CD4-positive, alpha-beta T cell treated with Interleukin-17A for 4 hours (primary cell): ENCODE measurements at regions not wholly inside any gene's neighbourhood (a gene's known extent, or its start where the extent isn't known, plus 50 kb on each side); places are given as distances from the start of the nearest gene placed in this dataset.

ENCODE experiments used
- DNase-seq: peaks from one replicate; pipeline ENCODE4 v3.0.0-alpha.2; 2020; ENCODE audit warnings: mixed read lengths

- no peak for DNase-seq
Observed at GRCh38 chr14:30077946-30078345, 150.3 kb upstream of the PRKD1 start.

GRCh38 chr14:30078811-30079402 is 151.3 kb upstream of the PRKD1 start:
- DNase-seq: no peak

GRCh38 chr14:30082486-30082885 is 154.8 kb upstream of the PRKD1 start:
- DNase-seq: no peak

GRCh38 chr14:30084811-30085210 is 157.2 kb upstream of the PRKD1 start:
- no peak for DNase-seq

- DNase-seq: no peak
Observed at GRCh38 chr14:30085943-30086342, 158.3 kb upstream of the PRKD1 start.

- no peak for DNase-seq
Observed at GRCh38 chr14:30088620-30089019, 161.0 kb upstream of the PRKD1 start.

DNA sequence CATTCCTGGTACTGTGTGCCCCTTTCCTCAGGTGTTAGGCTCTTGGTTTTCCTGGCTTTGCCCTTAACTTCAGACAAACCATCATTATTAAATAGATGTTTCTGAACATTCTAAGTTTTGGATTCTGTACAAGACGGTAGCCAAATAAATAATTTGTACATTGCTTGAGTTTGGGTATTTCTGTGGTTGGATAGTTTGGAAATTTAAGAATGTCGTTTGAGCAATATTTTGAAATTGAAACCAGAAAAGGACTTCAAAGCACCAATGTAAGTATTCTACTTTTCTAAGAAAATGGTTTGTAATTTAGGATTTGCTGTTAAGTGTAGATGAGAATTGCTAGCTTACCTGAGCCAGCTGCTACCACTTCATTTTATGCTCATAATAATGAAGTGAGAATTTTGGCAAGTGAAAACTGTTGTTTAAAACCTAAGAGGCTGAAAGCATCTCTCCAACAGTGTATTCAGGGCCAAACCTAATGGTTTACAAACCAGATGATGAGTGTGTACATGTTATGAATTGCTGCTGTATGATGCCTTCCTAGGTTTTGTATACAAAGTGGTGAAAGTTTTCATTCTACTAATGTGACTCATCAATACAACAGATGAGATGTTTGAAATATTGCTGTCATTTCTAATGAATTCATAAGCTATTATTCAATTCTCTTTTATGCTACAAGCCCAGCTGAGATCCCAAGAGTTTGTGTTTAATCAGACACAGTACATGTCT is 181.5 kb upstream of the PRKD1 start:
- DNase-seq: no peak

GRCh38 chr14:30114051-30114450 is 186.4 kb upstream of the PRKD1 start:
- DNase-seq: no peak

DNA sequence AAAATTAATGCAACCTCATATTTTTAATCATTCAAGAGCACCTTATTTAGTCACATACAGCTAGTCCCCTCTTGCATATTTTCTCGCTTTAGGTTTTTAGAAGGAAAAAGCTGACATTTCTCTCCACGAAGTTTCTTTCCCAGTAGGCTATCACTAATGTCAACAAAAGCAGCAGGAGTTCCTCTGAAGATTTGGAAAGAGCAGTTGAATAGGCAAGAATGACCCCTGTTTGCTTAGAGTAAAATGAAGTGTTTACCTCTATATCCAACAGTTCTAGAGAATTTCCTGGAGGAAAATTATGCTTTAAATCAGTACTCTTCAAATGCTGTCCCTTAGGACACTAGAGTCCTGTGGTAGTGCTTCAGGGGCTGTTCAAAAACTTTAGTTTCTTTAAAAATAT is 188.1 kb upstream of the PRKD1 start:
- DNase-seq: no peak

- no peak for DNase-seq
Observed at GRCh38 chr14:30118992-30119640, 191.5 kb upstream of the PRKD1 start.

GRCh38 chr14:30125322-30125979 is 197.8 kb upstream of the PRKD1 start:
- DNase-seq: no peak

- no peak for DNase-seq
Observed at GRCh38 chr14:30129807-30130206, 202.2 kb upstream of the PRKD1 start.

DNA sequence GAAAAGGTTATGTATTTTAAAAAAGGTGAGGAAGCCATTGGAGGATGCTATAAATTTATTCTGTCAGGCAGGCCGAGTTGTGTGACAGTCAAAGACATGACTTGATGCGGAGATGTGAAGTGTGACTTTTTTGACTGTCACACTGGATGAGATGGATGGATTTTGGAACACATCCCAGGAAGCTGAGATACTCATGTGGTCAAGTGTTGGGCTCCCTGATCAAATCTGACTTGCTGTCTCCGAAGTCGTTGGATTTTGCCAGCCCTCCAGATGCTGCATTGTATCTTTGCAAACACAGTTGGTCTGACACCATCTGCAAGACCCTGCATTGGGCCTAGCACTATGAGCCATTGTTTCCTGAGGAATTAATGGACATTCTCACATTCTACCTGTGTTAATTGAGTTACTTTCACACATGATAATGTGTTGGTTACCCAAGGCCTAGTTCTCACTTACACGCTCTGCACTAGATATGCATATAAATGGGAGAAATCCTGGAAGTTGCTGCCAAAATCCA is 204.0 kb upstream of the PRKD1 start:
- DNase-seq: no peak

DNA sequence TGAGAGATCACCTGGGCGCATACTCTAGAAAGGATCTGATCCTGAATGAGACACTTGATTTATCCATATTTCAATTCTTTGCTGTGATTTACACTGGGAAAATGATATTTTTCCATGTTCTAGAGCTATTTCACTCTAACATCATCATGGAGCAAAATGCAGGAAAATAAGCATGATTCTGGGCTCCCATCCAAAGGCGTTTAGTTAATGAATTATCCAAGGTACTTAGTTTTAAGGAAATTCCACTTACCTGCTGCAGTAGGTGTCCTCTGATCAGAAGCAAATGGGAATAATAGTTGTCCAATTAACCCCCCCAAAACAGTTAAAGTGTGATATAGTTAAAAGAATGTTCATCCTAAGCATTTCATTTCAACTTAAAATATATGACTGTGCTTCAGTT is 204.5 kb upstream of the PRKD1 start:
- no peak for DNase-seq

GRCh38 chr14:30134936-30135335 is 207.3 kb upstream of the PRKD1 start:
- no peak for DNase-seq

DNA sequence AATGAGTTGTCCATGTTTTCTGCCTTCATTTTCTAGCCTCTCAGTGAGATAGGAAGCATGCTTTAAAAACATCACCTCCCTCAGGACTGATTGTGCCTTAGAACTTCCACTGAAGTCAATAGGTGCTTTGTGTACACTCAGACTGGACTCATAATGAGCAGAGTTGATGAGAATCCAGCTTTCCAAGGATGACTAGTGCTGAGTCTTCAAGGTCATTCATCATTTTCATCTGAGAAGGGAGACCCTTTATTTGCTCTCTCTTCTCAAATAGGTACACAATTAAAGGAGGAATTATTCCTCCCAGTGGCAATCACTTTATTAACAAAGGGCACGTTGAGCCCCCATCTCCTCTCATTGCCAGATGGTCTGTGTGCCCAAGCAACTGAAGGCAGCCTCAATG is 210.9 kb upstream of the PRKD1 start:
- no peak for DNase-seq

- no peak for DNase-seq
Observed at GRCh38 chr14:30142216-30142615, 214.6 kb upstream of the PRKD1 start.

GRCh38 chr14:30143627-30144026 is 216.0 kb upstream of the PRKD1 start:
- DNase-seq: no peak

DNA sequence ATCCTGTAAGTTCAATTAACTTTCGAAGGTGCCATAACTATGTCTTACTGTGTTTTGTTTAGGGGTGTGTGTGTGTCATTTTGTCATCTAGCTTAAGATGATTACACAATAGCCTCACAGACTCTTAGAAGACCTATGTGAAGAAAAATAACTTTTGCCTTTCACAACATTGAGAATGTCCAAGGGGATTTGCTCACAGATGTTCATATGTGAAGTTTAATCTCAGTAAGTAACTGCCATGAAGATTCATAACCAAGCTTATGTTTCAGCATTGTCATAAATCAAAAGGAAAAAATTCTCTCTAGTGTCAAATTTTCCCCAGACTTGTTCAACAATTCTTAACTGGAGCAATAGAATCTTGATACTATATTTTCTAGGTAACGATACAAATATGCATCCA is 226.1 kb upstream of the PRKD1 start:
- no peak for DNase-seq

- DNase-seq: no peak
Observed at GRCh38 chr14:30156571-30156970, 228.9 kb upstream of the PRKD1 start.

DNA sequence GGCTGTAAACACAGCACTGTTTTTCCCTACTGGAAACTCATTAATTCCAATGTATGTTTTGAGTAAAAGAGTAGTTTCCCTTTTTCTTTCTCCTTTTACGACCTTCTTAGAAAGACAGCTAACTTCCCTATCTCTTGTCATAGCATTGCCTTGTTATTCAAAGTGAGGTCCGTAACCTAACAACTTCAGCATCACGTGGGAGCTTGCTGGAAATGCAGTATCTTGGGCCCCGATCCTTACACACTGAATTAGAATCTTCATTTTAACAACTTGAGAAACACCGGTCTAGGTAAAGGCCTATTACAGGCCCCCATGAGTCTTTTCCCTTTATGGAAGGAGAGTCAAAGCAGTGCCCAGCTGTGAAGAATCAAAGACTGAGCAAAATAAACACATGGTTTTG is 230.7 kb upstream of the PRKD1 start:
- no peak for DNase-seq

GRCh38 chr14:30159374-30159773 is 231.7 kb upstream of the PRKD1 start:
- no peak for DNase-seq

- no peak for DNase-seq
Observed at GRCh38 chr14:30160608-30161007, 233.0 kb upstream of the PRKD1 start.

DNA sequence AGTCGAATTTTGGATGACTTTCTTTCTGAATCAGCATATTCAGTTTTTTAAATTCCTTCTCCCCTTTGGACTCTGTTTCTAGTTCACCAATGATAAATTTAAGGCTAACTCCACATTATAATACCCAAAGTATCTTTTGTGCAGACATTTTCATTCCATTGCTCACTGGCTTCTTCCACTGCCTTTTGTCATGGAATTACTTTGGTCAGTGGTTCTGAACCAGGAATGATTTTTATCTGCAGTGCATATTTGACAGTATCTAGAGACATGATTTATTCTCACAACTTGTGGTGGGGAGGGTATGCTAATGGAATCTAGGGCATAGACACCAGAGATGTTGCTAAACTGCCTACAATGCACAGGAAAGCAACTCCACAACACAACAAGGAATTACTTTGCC is 234.4 kb upstream of the PRKD1 start:
- no peak for DNase-seq
